ENCODE measurements at regions not wholly inside any gene's neighbourhood (a gene's known extent, or its start where the extent isn't known, plus 50 kb on each side); places are given as distances from the start of the nearest gene placed in this dataset.

DNA sequence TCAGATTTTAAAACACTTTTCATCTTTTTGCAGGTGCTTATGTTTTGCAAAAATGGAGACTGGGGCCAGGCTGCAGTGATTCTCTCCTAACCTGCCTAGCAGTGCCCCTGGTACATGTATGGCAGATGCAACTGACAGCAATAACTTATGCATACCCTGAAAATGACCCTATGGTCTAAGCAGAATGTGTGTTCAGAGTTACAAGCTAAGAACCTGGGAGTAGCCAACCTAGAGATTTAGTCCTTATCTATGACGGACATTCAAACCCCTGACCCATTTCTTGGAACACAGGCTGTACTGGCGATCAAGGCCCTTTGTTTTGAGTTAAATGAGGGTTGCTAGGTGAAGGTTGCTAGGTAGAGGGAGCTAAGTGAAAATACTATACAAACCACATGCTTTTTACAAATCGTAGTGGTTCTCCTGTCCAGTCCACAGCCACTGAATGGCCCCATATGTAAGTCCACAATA lies 184.9 kb upstream of the SESN3 start (continued):
- TF ChIP-seq RCOR1 (IDR thresholded peaks at IDR 0.05; ENCODE audit: low read length) (no peak), RXRA (IDR thresholded peaks at IDR 0.05; ENCODE audit: borderline replicate concordance, low read depth) (no peak), MXI1 (IDR thresholded peaks at IDR 0.05; ENCODE audit: low read depth, low read length) (no peak)
- TF ChIP-seq, protein P1, sequence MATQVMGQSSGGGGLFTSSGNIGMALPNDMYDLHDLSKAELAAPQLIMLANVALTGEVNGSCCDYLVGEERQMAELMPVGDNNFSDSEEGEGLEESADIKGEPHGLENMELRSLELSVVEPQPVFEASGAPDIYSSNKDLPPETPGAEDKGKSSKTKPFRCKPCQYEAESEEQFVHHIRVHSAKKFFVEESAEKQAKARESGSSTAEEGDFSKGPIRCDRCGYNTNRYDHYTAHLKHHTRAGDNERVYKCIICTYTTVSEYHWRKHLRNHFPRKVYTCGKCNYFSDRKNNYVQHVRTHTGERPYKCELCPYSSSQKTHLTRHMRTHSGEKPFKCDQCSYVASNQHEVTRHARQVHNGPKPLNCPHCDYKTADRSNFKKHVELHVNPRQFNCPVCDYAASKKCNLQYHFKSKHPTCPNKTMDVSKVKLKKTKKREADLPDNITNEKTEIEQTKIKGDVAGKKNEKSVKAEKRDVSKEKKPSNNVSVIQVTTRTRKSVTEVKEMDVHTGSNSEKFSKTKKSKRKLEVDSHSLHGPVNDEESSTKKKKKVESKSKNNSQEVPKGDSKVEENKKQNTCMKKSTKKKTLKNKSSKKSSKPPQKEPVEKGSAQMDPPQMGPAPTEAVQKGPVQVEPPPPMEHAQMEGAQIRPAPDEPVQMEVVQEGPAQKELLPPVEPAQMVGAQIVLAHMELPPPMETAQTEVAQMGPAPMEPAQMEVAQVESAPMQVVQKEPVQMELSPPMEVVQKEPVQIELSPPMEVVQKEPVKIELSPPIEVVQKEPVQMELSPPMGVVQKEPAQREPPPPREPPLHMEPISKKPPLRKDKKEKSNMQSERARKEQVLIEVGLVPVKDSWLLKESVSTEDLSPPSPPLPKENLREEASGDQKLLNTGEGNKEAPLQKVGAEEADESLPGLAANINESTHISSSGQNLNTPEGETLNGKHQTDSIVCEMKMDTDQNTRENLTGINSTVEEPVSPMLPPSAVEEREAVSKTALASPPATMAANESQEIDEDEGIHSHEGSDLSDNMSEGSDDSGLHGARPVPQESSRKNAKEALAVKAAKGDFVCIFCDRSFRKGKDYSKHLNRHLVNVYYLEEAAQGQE (IDR thresholded peaks at IDR 0.05; ENCODE audit: low read depth, low read length) = no peak

DNA sequence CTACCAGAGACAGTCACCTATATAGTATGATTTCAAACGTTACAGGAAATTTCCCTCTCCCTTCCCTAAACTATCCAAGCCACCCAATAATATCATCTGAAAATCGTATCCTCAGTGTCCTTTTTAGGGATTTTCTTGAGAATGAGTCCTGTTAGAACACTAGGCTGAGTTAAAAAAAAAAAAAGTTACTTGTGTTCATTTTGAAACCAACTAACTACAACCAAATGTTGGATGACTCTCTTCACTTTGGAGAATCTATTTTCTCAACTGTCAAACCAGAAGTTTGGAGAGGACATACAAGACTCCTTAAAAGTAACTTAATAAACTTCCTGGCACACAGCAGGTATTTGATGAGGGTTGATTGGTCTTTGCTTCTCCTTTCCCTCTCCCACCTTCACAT lies 183.2 kb upstream of the SESN3 start:
- Histone ChIP-seq H3K9me2 (no peaks in the 10 kb centered on the region), H3K27ac (ENCODE audit: low read depth in 2 of 2, low read length in 1 of 2) (no peak overlapping the region), H3K79me2 (ENCODE audit: insufficient read depth) (no peaks in the 10 kb centered on the region), H4K20me1 (ENCODE audit: insufficient read depth) (no peaks in the 10 kb centered on the region), H2AFZ (ENCODE audit: low read depth) (no peak overlapping the region), H3K9ac (no peak overlapping the region), H3K27me3 (ENCODE audit: insufficient read depth) (no peaks in the 10 kb centered on the region), H3K9me3 (no peaks in the 10 kb centered on the region), H3F3A (replicated peaks; ENCODE audit: insufficient read depth) (no peaks in the 10 kb centered on the region), H3K4me1 (ENCODE audit: control insufficient read depth in 1 of 2, insufficient read depth in 2 of 2, low read depth in 1 of 2, low read length in 1 of 2) (no peaks in the 10 kb centered on the region), H3K36me3 (replicated peaks in 1 of 2; ENCODE audit: control insufficient read depth in 1 of 2, insufficient read depth in 2 of 2, low read length in 1 of 2) (no peaks in the 10 kb centered on the region), H3K4me2 (no peak overlapping the region), H3K4me3 (ENCODE audit: low read depth in 2 of 2, low read length in 1 of 2) (no peak overlapping the region)
- POLR2A ChIA-PET = no interaction called here
- TF ChIP-seq NRF1 (IDR thresholded peaks at IDR 0.05; ENCODE audit: low read depth, low read length) (no peak), JUND (IDR thresholded peaks at IDR 0.05) (no peak), MEF2A (IDR thresholded peaks at IDR 0.05; ENCODE audit: borderline replicate concordance, low read depth) (no peak)
- 30% methylated on average over 2 of the region's 2 CpGs for WGBS (ENCODE audit: low lambda C conversion rate)
- CTCF ChIA-PET = no interaction called here
- no peak for DNase-seq

DNA sequence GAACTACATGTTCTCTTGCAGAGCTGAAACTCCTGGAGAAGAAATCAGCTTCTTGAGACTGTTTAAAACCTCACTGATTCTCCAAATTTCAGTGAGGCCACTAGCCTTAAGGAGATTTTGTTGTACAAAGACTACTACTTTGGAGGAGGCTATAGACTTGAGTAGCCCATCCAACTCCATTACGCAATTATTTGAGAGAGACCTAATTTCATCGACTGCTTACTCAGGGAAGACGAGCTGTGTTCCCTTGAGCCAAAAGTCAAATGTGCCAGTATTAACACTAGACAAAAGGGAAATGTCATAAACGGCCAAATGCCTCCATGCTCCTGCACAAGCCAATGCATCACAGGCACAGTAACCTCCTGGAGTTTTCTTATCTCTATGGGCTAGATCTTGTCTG lies 182.8 kb upstream of the SESN3 start:
- Histone ChIP-seq H2AFZ (ENCODE audit: low read depth) (no peak overlapping the region), H3K79me2 (ENCODE audit: insufficient read depth) (no peaks in the 10 kb centered on the region), H3K36me3 (replicated peaks in 1 of 2; ENCODE audit: control insufficient read depth in 1 of 2, insufficient read depth in 2 of 2, low read length in 1 of 2) (no peaks in the 10 kb centered on the region), H3K27me3 (ENCODE audit: insufficient read depth) (no peaks in the 10 kb centered on the region), H4K20me1 (ENCODE audit: insufficient read depth) (no peaks in the 10 kb centered on the region), H3K4me3 (ENCODE audit: low read depth in 2 of 2, low read length in 1 of 2) (no peak overlapping the region), H3K9ac (no peak overlapping the region), H3K4me2 (no peak overlapping the region), H3K27ac (ENCODE audit: low read depth in 2 of 2, low read length in 1 of 2) (no peak overlapping the region), H3F3A (replicated peaks; ENCODE audit: insufficient read depth) (no peaks in the 10 kb centered on the region), H3K9me3 (no peaks in the 10 kb centered on the region), H3K4me1 (ENCODE audit: control insufficient read depth in 1 of 2, insufficient read depth in 2 of 2, low read depth in 1 of 2, low read length in 1 of 2) (no peaks in the 10 kb centered on the region), H3K9me2 (no peaks in the 10 kb centered on the region)
- 42% methylated on average over 4 of the region's 4 CpGs for WGBS (ENCODE audit: low lambda C conversion rate)
- no peak for DNase-seq
- POLR2A ChIA-PET = no interaction called here
- CTCF ChIA-PET = no interaction called here
- TF ChIP-seq CHD2 (IDR thresholded peaks at IDR 0.05; ENCODE audit: low read length, partially characterized antibody) (no peak), SMC3 (IDR thresholded peaks at IDR 0.05; ENCODE audit: low read depth, low read length) (no peak), EP300 (IDR thresholded peaks at IDR 0.05; ENCODE audit: borderline replicate concordance in 1 of 2, low read depth in 1 of 2, low read length in 1 of 2) (no peak), RFX5 (IDR thresholded peaks at IDR 0.05; ENCODE audit: low read length) (no peak), MXI1 (IDR thresholded peaks at IDR 0.05; ENCODE audit: low read depth, low read length) (no peak), TEAD4 (IDR thresholded peaks at IDR 0.05; ENCODE audit: borderline replicate concordance, insufficient read depth) (no peak), NFIC (IDR thresholded peaks at IDR 0.05; ENCODE audit: borderline replicate concordance) (no peak)
- TF ChIP-seq, protein P2, sequence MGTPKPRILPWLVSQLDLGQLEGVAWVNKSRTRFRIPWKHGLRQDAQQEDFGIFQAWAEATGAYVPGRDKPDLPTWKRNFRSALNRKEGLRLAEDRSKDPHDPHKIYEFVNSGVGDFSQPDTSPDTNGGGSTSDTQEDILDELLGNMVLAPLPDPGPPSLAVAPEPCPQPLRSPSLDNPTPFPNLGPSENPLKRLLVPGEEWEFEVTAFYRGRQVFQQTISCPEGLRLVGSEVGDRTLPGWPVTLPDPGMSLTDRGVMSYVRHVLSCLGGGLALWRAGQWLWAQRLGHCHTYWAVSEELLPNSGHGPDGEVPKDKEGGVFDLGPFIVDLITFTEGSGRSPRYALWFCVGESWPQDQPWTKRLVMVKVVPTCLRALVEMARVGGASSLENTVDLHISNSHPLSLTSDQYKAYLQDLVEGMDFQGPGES (IDR thresholded peaks at IDR 0.05; ENCODE audit: low read depth, low read length) = no peak
- TF ChIP-seq, protein P3, sequence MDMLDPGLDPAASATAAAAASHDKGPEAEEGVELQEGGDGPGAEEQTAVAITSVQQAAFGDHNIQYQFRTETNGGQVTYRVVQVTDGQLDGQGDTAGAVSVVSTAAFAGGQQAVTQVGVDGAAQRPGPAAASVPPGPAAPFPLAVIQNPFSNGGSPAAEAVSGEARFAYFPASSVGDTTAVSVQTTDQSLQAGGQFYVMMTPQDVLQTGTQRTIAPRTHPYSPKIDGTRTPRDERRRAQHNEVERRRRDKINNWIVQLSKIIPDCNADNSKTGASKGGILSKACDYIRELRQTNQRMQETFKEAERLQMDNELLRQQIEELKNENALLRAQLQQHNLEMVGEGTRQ (IDR thresholded peaks at IDR 0.05; ENCODE audit: borderline replicate concordance, low read depth, low read length) = no peak
- TF ChIP-seq, protein P4, sequence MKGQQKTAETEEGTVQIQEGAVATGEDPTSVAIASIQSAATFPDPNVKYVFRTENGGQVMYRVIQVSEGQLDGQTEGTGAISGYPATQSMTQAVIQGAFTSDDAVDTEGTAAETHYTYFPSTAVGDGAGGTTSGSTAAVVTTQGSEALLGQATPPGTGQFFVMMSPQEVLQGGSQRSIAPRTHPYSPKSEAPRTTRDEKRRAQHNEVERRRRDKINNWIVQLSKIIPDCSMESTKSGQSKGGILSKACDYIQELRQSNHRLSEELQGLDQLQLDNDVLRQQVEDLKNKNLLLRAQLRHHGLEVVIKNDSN (IDR thresholded peaks at IDR 0.05; ENCODE audit: borderline replicate concordance, low read depth) = no peak
